Urinary bladder (tissue), 3 donors: ENCODE measurements at regions not wholly inside any gene's neighbourhood (a gene's known extent, or its start where the extent isn't known, plus 50 kb on each side); places are given as distances from the start of the nearest gene placed in this dataset.

Experiments
- DNase-seq: peaks from one replicate; pipeline ENCODE4 v3.0.0-alpha.2; 2015; ENCODE audit errors: extremely low spot score
- H3K27ac ChIP-seq: one replicate; pipeline ENCODE4 v1.5.1; 2013; ENCODE audit warnings: low read depth, mild to moderate bottlenecking, moderate library complexity
- H3K36me3 ChIP-seq: one replicate; pipeline ENCODE4 v1.6.1; 2013; ENCODE audit warnings: mild to moderate bottlenecking, moderate library complexity; ENCODE audit not compliant: insufficient read depth
- H3K4me1 ChIP-seq: one replicate; pipeline ENCODE4 v1.6.1; 2013; ENCODE audit warnings: mild to moderate bottlenecking, moderate library complexity; ENCODE audit not compliant: insufficient read depth
- H3K4me3 ChIP-seq: one replicate; pipeline ENCODE4 v1.5.1; 2013; ENCODE audit warnings: low read depth, low read length
- WGBS: extraction: QIAGEN DNeasy Blood & Tissue Kit; methylation state at CpG from one replicate; pipeline ENCODE4 v1.1.7; 2013; 5-methylcytosine and 5-hydroxymethylcytosine counted together
- donor health status: healthy with polysubstance abuse.
- donor health status: healthy.

DNA sequence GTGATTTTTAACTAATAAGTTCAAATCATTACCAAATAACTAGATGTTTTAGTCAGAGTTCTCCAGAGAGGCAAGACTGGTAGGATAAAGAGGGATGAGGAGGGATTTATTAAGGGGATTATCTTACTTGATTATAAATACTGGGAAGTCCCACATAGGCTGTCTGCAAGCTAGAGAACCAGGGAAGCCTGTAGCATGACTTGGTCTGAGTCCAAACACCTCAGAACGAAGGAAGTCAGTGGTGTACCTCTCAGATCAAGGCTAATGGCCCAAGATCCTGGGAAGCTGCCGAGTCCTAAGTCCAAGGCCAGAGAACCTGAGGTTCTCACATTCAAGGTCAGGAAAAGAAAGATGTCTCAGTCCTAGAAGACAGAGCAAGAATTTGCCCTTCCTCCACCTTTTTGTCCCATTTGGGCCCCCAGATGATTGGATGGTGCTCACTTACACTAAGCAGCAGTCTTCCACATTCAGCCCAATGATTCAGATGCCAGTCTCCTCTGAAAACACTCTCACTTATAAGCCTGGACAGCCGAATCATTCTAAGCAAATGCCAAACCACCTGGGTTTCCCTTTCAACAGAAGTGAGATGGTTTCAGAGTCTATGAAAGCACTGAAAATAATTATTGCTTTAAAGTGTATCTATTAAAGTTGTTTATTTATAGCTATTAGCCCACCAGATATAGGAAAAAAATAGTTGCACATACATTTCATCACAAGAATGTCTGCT, 1599.2 kb downstream of the OLFM4 start:
- WGBS, result 63% methylated on average over 3 of the region's 3 CpGs
- Histone ChIP-seq H3K36me3 (no peaks in the 10 kb centered on the region), H3K27ac (no peak overlapping the region), H3K4me1 (no peaks in the 10 kb centered on the region), H3K4me3 (no peak overlapping the region)
- DNase-seq, result no peak

DNA sequence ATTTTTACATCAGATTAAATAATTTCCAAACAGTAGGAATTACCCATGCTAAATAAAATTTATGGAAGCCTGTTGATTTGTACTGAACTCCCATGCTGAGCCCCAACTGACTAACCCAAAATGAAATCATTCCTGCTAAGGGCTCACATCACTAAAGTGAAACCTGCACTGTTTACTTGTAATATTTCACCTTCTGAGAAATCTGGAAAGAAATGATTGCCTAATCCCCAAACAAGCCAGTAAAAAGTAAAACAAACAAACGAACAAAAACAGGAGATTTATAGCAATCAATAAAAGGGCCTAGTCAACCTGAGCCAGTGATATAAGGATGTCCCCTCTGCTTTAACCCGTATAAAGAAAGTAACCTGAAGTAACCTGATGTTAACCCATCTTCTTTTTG, 1599.8 kb downstream of the OLFM4 start:
- Histone ChIP-seq H3K27ac (no peak overlapping the region), H3K4me3 (no peak overlapping the region), H3K4me1 (no peaks in the 10 kb centered on the region), H3K36me3 (no peaks in the 10 kb centered on the region)
- no peak for DNase-seq
- WGBS, result 55% methylated on average over 2 of the region's 2 CpGs

DNA sequence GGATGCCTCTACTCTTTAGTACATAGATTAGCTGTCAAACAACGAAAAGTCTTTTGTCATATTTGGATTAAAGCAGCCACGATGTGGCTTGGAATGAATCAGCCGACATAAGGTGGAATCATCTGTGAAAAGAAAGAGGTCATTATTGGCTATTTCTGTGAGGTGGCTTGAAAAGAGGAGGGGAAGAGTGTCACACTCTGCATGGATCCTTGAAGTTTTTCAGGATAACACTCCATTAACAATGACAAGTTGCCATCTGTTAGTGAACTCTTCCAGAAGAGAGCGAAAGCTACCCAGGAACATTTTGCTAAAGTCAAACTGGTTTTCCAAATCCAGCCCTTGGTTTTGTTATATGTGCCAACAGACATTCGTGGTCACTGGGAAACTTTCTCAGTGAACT, 1604.8 kb downstream of the OLFM4 start:
- Histone ChIP-seq H3K36me3 (no peaks in the 10 kb centered on the region), H3K4me1 (no peaks in the 10 kb centered on the region), H3K4me3 (no peak overlapping the region), H3K27ac (no peak overlapping the region)
- WGBS, result 56% methylated on average over 5 of the region's 5 CpGs
- no peak for DNase-seq

DNA sequence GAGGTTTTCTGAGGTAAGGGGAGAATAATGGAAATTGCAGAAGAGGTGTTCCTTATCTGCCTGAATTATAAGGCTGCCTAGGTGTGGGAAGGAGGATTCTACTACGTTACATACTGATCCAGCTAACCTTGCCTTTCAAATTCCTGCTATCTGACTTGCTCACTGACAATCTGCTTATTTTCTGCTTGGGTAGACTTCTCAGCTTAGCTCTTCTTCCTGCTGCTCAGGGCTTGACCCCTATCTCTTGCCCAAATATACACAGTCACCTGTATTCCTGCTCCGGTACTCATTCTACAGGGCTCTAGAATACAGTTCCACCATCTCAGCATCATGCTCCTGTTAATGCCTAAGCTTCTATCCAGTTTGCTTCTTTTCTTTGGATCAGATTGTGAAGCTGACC, 1607.6 kb downstream of the OLFM4 start:
- no peak overlapping the region for H3K4me3 ChIP-seq
- 91% methylated on average over 2 of the region's 2 CpGs for WGBS
- no peak overlapping the region for H3K27ac ChIP-seq
- no peaks in the 10 kb centered on the region for H3K36me3 ChIP-seq
- no peak for DNase-seq
- H3K4me1 ChIP-seq, result no peaks in the 10 kb centered on the region

DNA sequence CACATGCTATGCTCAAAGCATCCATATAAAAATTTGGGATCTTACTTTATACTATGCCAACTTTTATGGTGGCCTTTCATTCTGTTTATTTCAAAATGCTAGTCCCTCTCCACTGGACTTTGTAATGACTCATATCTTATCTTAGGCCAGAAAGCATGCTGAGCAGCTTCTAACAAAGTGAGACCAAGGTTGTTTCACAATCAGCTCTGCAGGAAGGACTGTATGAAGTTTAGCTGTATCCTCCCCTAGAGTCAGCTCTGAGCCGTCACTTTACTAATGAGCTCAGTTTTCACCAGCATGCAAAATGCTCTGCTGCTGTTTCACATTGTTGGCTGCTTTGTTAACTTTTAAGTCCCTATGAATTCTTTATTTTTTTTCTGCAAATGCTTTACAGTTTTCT, 1608.8 kb downstream of the OLFM4 start:
- no peak for DNase-seq
- H3K4me3 ChIP-seq, result no peak overlapping the region
- WGBS, result 34% methylated on average over 1 of the region's 1 CpG
- H3K27ac ChIP-seq, result no peak overlapping the region
- H3K36me3 ChIP-seq, result no peaks in the 10 kb centered on the region
- H3K4me1 ChIP-seq, result no peaks in the 10 kb centered on the region

DNA sequence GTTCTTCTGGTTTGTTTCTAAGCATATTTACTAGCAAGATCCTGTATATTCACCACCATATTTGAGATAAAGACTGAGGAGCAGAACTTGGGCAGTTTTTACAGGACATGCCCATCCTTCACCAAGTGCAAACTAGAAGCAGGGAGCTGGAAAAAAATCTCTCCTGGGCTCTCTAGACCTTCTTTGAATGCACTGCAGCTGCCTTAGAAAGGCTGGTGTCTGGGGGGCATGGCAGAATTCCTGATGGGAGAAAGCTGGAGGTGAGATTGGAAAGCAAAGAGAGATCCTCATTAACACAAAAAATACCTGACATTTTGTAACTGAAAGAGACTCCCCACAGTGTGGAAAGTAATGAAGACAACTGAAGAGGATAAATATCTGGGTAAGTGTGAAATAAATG, 1612.1 kb downstream of the OLFM4 start:
- no peak overlapping the region for H3K4me3 ChIP-seq
- no peaks in the 10 kb centered on the region for H3K36me3 ChIP-seq
- no peak for DNase-seq
- H3K27ac ChIP-seq, result no peak overlapping the region
- no peaks in the 10 kb centered on the region for H3K4me1 ChIP-seq

DNA sequence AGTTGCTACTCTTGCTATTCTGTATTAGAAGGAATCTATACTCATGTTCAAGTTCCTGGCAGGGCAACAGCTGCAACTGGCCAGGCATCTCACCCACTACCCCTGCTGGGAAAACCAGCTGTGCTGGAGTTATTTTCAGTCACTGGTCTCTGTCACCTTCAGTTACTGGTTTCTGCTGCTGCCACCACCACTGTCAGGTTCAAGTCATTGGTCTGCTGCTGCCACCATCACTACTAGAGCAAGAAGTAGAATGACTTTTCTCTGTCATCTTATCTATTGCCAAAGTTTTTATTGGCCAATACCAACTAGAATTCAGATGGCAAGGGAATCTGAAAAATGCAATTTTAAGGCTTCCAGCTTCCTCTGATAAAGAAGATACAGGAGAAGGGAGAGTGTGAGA, 1615.2 kb downstream of the OLFM4 start:
- no peaks in the 10 kb centered on the region for H3K4me1 ChIP-seq
- no peaks in the 10 kb centered on the region for H3K36me3 ChIP-seq
- no peak for DNase-seq
- H3K27ac ChIP-seq, result no peak overlapping the region
- H3K4me3 ChIP-seq, result no peak overlapping the region

DNA sequence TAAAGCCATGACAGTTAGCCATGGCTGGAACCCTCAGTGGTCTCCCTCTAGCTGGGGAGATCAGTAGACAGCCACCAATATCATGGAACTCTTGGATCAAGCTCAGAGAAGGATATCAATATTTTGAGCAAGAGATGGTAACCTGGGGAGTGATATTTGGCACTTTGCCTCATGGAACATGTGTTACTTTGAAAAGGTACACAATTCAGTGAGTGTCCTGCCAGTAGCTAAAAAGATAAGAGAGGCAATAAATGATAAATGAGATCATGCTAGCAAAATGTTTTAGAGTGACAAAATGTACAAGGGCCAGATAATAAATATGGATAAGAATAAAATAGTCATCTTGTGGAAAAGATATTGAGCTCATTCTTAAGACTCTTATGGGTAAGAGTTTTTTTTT, 1618.7 kb downstream of the OLFM4 start:
- no peaks in the 10 kb centered on the region for H3K4me1 ChIP-seq
- no peaks in the 10 kb centered on the region for H3K36me3 ChIP-seq

DNA sequence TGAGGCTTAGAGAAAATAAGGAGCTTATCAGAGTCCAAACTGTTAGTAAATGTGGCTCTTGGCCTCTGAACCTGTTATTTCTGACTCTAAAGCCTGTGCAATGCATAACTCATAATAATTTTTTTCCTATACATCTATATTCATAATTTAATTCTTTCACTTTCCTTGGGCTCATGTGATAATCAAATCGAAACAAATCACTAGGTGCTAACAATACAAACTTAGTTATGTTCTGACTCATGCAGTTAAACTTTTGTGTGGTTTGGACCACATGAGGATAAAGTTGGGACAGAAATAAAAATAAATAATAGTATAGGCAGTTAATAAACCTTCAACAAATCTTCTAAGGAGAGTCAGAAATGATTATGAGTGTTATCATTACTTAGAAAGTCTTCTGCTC, 1629.0 kb downstream of the OLFM4 start:
- no peaks in the 10 kb centered on the region for H3K36me3 ChIP-seq
- no peak for DNase-seq
- H3K27ac ChIP-seq, result no peak overlapping the region
- no peak overlapping the region for H3K4me3 ChIP-seq
- H3K4me1 ChIP-seq, result no peaks in the 10 kb centered on the region
- 81% methylated on average over 1 of the region's 1 CpG for WGBS

More for the DNA sequence above, 1618.7 kb downstream of the OLFM4 start:
- DNase-seq, result no peak
- H3K4me3 ChIP-seq, result no peak overlapping the region
- no peak overlapping the region for H3K27ac ChIP-seq

DNA sequence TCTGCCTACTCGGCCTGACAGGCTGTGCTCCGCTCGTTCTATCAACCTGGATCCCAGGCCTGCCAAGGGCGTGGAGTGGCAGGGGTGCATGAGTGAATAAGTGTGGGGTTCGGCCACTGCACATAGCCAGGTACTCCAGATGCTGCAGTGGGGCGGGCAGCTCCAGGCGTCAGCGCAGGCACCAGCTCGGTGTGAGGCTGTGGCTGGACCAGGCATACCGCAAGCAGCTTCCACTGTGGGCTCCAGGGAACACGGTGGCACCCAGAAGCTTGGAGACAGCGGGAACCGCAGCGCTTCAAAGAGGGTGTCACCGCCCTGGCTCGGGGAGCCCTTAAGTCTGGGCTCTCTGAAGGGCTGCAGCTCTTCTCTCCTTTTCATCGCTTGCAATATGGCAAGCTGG, 1630.2 kb downstream of the OLFM4 start:
- Histone ChIP-seq H3K36me3 (no peaks in the 10 kb centered on the region), H3K4me3 (no peak overlapping the region), H3K27ac (no peak overlapping the region), H3K4me1 (no peaks in the 10 kb centered on the region)
- DNase-seq, result no peak
- 92% methylated on average over 17 of the region's 17 CpGs for WGBS

DNA sequence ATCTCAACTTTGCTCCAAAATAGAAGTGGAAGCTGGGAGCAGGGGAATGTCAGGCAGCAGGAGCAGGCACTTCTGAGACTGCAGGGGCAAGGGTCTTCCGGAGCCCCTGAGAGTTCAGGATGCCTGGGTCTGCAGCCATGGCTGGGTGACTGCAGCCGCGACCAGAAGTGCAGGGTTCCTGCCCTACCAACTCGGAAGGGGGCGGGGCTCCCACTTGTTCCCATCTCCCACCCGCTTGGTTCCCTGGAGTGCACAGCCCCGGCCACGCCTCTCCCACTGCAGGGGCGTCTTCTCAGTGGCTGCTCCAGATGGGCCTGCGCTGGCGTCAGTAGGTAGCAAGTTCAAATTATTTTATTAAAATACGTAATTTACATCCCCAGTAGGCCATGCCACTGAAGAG, 1631.7 kb downstream of the OLFM4 start:
- Histone ChIP-seq H3K4me1 (no peaks in the 10 kb centered on the region), H3K4me3 (no peak overlapping the region), H3K36me3 (no peaks in the 10 kb centered on the region), H3K27ac (no peak overlapping the region)
- no peak for DNase-seq
- WGBS, result 97% methylated on average over 12 of the region's 12 CpGs

DNA sequence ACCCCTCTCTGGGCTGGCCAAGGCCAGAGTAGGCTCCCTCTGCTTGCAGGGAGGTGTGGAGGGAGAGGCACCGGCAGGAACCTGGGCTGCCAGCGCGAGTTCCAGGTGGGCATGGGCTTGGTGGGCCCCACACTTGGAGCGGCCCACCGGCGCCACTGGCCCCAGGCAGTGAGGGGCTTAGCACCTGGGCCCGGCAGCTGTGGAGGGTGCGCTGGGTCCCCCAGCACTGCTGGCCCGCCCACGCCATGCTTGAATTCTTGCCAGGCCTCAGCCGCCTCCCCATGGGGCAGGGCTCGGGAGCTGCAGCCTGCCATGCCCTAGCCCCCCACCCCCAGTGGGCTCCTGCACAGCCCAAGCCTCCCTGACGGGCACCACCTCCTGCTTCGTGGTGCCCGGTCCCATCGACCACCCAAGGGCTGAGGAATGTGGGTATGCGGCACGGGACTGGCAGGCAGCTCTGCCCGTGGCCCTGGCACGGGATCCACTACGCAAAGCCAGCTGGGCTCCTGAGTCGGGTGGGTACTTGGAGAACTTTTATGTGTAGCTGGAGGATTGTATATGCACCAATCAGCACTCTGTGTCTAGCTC, 1648.0 kb downstream of the OLFM4 start:
- Histone ChIP-seq H3K4me3 (no peak overlapping the region), H3K27ac (no peak overlapping the region), H3K36me3 (no peaks in the 10 kb centered on the region), H3K4me1 (no peaks in the 10 kb centered on the region)
- 97% methylated on average over 22 of the region's 22 CpGs for WGBS
- DNase-seq, result no peak

DNA sequence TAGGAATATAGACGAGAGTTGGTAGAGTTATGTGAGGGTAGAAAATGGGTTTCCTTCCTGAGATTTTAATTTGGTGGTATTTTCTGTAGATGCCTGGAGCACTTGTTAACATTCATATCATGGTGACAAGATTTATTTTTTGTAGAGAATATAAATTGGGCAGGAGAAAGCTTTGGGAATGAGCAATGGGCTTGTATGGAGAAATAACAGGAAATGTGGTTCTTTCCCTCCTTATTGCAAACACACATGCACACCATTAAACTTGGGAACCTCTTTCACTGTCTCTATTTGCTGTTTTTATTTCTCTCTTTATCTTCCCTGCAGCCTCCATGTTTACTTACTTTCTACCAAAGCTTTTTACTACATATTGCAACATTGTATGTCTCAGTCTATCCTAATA, 1653.6 kb downstream of the OLFM4 start:
- Histone ChIP-seq H3K27ac (no peak overlapping the region), H3K4me1 (no peaks in the 10 kb centered on the region), H3K4me3 (no peak overlapping the region), H3K36me3 (no peaks in the 10 kb centered on the region)
- WGBS, result 64% methylated on average over 1 of the region's 1 CpG
- DNase-seq, result no peak

DNA sequence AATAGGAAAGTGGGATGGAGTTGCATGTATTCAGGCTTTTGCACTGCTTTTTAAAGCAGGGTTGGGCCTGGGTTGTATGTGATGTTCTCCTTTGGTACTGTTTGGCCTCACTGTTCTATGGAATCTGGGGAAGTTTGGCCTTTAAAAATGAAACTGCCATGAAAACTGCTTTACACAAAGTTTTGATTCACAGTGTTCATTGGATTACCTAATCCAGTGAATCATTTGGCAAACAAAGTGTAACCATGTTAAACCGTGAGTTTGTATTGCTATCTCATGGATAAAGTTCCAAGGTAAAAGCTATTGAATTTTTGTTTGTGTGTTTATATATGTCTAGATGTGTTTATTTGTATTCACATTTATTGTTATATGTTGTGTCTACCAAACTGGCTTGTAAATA, 1658.6 kb downstream of the OLFM4 start:
- H3K36me3 ChIP-seq, result no peaks in the 10 kb centered on the region
- no peak overlapping the region for H3K27ac ChIP-seq
- DNase-seq, result no peak
- H3K4me1 ChIP-seq, result peaks cover 1% of the 10 kb centered on the region
- WGBS, result 53% methylated on average over 1 of the region's 1 CpG
- no peak overlapping the region for H3K4me3 ChIP-seq

DNA sequence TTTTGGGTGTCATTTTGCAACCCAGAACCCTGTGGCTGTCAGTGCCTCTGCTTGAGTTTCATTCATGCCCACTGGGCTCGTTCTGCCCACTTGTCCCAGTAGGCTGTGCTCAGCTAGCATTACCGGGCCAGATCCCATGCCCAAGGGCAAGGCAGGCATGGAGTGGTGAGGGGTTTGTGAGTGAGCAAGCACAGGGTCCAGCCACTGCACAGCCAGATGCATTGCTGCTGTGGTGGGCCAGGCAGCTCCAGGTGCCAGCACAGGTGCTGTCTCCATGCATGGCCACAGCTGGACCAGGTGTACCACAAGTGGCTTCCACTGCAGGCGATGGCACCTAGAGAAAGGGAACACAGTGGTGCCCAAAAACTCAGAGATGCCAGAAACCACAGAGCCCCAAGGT, 1671.2 kb downstream of the OLFM4 start:
- WGBS, result 91% methylated on average over 3 of the region's 3 CpGs
- Histone ChIP-seq H3K27ac (no peak overlapping the region), H3K4me3 (no peak overlapping the region), H3K36me3 (no peaks in the 10 kb centered on the region), H3K4me1 (no peaks in the 10 kb centered on the region)
- DNase-seq, result no peak
